ENCODE measurements at regions not wholly inside any gene's neighbourhood (a gene's known extent, or its start where the extent isn't known, plus 50 kb on each side); places are given as distances from the start of the nearest gene placed in this dataset.

DNA sequence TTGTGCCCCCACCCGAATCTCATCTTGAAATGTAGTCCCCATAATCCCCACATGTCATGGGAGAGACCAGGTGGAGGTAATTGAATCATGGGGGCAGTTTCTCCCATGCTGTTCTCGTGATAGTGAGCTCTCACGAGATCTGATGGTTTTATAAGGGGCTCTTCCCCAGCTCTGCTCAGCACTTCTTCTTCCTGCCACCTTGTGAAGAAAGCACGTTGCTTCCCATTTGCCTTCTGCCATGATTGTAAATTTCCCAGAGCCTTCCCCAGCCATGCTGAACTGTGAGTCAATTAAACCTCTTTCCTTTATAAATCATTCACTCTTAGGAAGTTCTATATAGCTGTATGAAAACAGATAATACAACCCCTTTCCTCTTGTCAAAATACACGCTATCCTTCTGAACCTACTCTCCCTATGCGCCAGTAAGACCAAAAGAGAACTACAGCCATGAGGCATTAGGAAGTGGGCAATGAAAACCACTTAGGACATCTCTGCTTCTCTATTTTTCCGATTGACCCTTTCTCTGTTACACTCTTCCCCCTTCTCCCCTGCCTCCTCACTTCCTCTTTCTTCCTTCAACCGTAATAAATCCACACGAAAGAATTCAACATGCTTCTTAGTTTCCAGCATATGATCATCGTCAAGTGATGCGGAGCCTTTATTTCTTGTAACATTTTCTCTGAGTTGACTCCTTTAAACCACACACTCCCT lies 101.2 kb upstream of the WDR11 start:
- TF ChIP-seq, protein P1, sequence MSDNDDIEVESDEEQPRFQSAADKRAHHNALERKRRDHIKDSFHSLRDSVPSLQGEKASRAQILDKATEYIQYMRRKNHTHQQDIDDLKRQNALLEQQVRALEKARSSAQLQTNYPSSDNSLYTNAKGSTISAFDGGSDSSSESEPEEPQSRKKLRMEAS (CRISPR knock-in tag; IDR thresholded peaks at IDR 0.05) = no peak
- TF ChIP-seq TEAD4 (IDR thresholded peaks at IDR 0.05; ENCODE audit: low read length) (no peak), TEAD4 (CRISPR knock-in tag; IDR thresholded peaks at IDR 0.05; ENCODE audit: borderline replicate concordance) (no peak), FOXM1 (IDR thresholded peaks at IDR 0.05; ENCODE audit: low read depth) (no peak), FOXM1 (CRISPR knock-in tag; IDR thresholded peaks at IDR 0.05; ENCODE audit: low read depth) (no peak), MCM2 (IDR thresholded peaks at IDR 0.05; ENCODE audit: low read depth) (no peak), POLR2A (conservative IDR thresholded peaks at IDR 0.05) (no peak), BCLAF1 (IDR thresholded peaks at IDR 0.05; ENCODE audit: borderline replicate concordance in 1 of 2, control insufficient read depth in 1 of 2, low read depth in 2 of 2, low read length in 1 of 2) (no peak), CBFA2T2 (conservative IDR thresholded peaks at IDR 0.05) (no peak)
- TF ChIP-seq, protein P2, sequence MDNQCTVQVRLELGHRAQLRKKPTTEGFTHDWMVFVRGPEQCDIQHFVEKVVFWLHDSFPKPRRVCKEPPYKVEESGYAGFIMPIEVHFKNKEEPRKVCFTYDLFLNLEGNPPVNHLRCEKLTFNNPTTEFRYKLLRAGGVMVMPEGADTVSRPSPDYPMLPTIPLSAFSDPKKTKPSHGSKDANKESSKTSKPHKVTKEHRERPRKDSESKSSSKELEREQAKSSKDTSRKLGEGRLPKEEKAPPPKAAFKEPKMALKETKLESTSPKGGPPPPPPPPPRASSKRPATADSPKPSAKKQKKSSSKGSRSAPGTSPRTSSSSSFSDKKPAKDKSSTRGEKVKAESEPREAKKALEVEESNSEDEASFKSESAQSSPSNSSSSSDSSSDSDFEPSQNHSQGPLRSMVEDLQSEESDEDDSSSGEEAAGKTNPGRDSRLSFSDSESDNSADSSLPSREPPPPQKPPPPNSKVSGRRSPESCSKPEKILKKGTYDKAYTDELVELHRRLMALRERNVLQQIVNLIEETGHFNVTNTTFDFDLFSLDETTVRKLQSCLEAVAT (IDR thresholded peaks at IDR 0.05) = no peak
- TF ChIP-seq, protein P3, sequence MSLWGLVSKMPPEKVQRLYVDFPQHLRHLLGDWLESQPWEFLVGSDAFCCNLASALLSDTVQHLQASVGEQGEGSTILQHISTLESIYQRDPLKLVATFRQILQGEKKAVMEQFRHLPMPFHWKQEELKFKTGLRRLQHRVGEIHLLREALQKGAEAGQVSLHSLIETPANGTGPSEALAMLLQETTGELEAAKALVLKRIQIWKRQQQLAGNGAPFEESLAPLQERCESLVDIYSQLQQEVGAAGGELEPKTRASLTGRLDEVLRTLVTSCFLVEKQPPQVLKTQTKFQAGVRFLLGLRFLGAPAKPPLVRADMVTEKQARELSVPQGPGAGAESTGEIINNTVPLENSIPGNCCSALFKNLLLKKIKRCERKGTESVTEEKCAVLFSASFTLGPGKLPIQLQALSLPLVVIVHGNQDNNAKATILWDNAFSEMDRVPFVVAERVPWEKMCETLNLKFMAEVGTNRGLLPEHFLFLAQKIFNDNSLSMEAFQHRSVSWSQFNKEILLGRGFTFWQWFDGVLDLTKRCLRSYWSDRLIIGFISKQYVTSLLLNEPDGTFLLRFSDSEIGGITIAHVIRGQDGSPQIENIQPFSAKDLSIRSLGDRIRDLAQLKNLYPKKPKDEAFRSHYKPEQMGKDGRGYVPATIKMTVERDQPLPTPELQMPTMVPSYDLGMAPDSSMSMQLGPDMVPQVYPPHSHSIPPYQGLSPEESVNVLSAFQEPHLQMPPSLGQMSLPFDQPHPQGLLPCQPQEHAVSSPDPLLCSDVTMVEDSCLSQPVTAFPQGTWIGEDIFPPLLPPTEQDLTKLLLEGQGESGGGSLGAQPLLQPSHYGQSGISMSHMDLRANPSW (CRISPR knock-in tag; IDR thresholded peaks at IDR 0.05) = no peak
